ENCODE measurements at regions not wholly inside any gene's neighbourhood (a gene's known extent, or its start where the extent isn't known, plus 50 kb on each side); places are given as distances from the start of the nearest gene placed in this dataset.

DNA sequence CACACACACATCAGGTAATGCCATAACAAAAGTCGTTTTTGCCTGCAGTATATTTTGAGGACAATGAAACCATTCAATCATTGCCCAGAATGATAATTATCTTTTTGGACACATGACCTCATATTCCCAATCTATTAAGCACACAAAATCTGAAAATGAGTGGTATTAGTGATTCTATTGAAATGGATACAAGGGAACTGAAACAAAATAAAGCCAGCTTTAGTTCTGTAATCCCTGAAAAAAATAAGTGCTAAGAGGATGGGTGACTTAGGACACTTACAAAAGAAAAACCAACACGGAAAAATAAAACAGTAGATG lies 128.3 kb upstream of the MAF start:
- no peaks in the 10 kb centered on the region for H3K4me1 ChIP-seq (ENCODE audit: control insufficient read depth, extremely low read depth, insufficient read depth, low read length)
- H4K20me1 ChIP-seq (replicated peaks; ENCODE audit: control insufficient read depth, extremely low read depth, insufficient read depth, low read length) = no peaks in the 10 kb centered on the region
- H3K4me2 ChIP-seq (ENCODE audit: insufficient read depth, low read length) = no peak overlapping the region
- H3K27ac ChIP-seq (ENCODE audit: insufficient read depth, low read depth, low read length) = no peak overlapping the region
- no peak overlapping the region for H3K4me3 ChIP-seq (replicated peaks in 1 of 3; ENCODE audit: insufficient read depth in 1 of 3, low read depth in 1 of 3, low read length in 3 of 3)
- H3K9ac ChIP-seq (replicated peaks; ENCODE audit: extremely low read depth, insufficient read depth, low read length) = no peak overlapping the region
- ChIA-PET POLR2A (no interaction called here), CTCF (no interaction called here)
- peaks cover 4% of the 10 kb centered on the region for H3K9me3 ChIP-seq (replicated peaks; ENCODE audit: control insufficient read depth, insufficient read depth, low read length)
- no peaks in the 10 kb centered on the region for H3K79me2 ChIP-seq (ENCODE audit: control insufficient read depth, insufficient read depth, low read length)
- intact Hi-C loops (cut with micrococcal nuclease) (no loop called here), dilution Hi-C loops (cut with MboI; ENCODE audit: extremely low pct_ligation_motif_present, low sequenced_read_pairs) (no loop called here)
- no peaks in the 10 kb centered on the region for H3K9me1 ChIP-seq (replicated peaks; ENCODE audit: control insufficient read depth, extremely low read depth, insufficient read depth, low read length)
- DNase-seq (ENCODE audit: low read depth, low spot score) = no peak
- BruUV-seq (replicated peaks) = no TSS peak
- FAIRE-seq = no peak
- no peak for TF ChIP-seq MYC (IDR thresholded peaks at IDR 0.05; ENCODE audit: low read depth, low read length)
- no peak for TF ChIP-seq GATA2 (IDR thresholded peaks at IDR 0.05; ENCODE audit: insufficient read depth, insufficient read length, low read depth, low read length)
- no peak for TF ChIP-seq EZH2 (IDR thresholded peaks at IDR 0.05; ENCODE audit: borderline replicate concordance, low read depth, low read length, severe bottlenecking)
- TF ChIP-seq CTCF (IDR thresholded peaks at IDR 0.05; ENCODE audit: extremely low read depth in 1 of 2, insufficient read depth in 1 of 2, low read depth in 1 of 2, low read length in 2 of 2) = no peak
- TF ChIP-seq, protein P1, sequence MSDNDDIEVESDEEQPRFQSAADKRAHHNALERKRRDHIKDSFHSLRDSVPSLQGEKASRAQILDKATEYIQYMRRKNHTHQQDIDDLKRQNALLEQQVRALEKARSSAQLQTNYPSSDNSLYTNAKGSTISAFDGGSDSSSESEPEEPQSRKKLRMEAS (IDR thresholded peaks at IDR 0.05; ENCODE audit: insufficient read depth, insufficient read length) = no peak
- no peak for TF ChIP-seq POLR2A (IDR thresholded peaks at IDR 0.05; ENCODE audit: low read depth, low read length)
- TF ChIP-seq JUN (IDR thresholded peaks at IDR 0.05; ENCODE audit: borderline replicate concordance, insufficient read depth, insufficient read length, low read depth) = no peak
- no peak for TF ChIP-seq FOS (IDR thresholded peaks at IDR 0.05; ENCODE audit: borderline replicate concordance, insufficient read depth, low read length)
- TF ChIP-seq POLR2AphosphoS5 (IDR thresholded peaks at IDR 0.05; ENCODE audit: insufficient read depth, low read depth, low read length) = no peak
- no peak overlapping the region for H2AFZ ChIP-seq (ENCODE audit: low read depth, low read length)
- H3K27me3 ChIP-seq (ENCODE audit: control insufficient read depth in 2 of 2, insufficient read depth in 2 of 2, low read length in 2 of 2) = no peaks in the 10 kb centered on the region
- H3K36me3 ChIP-seq (ENCODE audit: control insufficient read depth in 2 of 2, extremely low read depth in 1 of 2, insufficient read depth in 2 of 2, low read length in 2 of 2) = no peaks in the 10 kb centered on the region

Measured in endothelial cell of umbilical vein (primary cell).